ENCODE measurements at regions not wholly inside any gene's neighbourhood (a gene's known extent, or its start where the extent isn't known, plus 50 kb on each side); places are given as distances from the start of the nearest gene placed in this dataset.

- no peak overlapping the region for H4K91ac ChIP-seq (ENCODE audit: insufficient read length, low read depth, low read length)
- H2BK120ac ChIP-seq (ENCODE audit: low read depth, low read length, poor library complexity, severe bottlenecking) = no peak overlapping the region
- DNase-seq = no peak
- no peaks in the 10 kb centered on the region for H3K79me2 ChIP-seq (ENCODE audit: insufficient read depth, low read length)
- no peak for TF ChIP-seq CTCF (conservative IDR thresholded peaks at IDR 0.05)
- H2BK5ac ChIP-seq (ENCODE audit: insufficient read length, low read length) = no peak overlapping the region
- H3K18ac ChIP-seq (ENCODE audit: insufficient read length, low read depth, low read length) = no peak overlapping the region
- no peak overlapping the region for H3K14ac ChIP-seq (ENCODE audit: insufficient read depth, low read length)
- H3K23ac ChIP-seq (ENCODE audit: insufficient read length, low read depth, low read length) = no peak overlapping the region
- Mint-ChIP-seq H3K9me3 (no peaks in the 10 kb centered on the region; a peak in 1 of 5 replicates), H3K27ac (no peak overlapping the region), H3K36me3 (ENCODE audit: insufficient read depth in 1 of 3, low read depth in 3 of 3) (no peaks in the 10 kb centered on the region), H3K27me3 (ENCODE audit: low read depth) (no peaks in the 10 kb centered on the region), H3K4me1 (peaks cover 7% of the 10 kb centered on the region in 2 experiments), H3K4me3 (no peak overlapping the region)
- no peaks in the 10 kb centered on the region for H3K9me3 ChIP-seq (ENCODE audit: control insufficient read depth, low read depth, low read length)
- no peaks in the 10 kb centered on the region for H3K23me2 ChIP-seq (ENCODE audit: insufficient read length, low read depth, low read length, poor library complexity, severe bottlenecking)
- no peak overlapping the region for H3K4me2 ChIP-seq (ENCODE audit: insufficient read depth, insufficient read length, low read length)
- H2BK12ac ChIP-seq (ENCODE audit: insufficient read length, low read depth, low read length) = no peak overlapping the region
- no peak overlapping the region for H3K56ac ChIP-seq (ENCODE audit: insufficient read length, low read depth, low read length)
- H2BK20ac ChIP-seq (ENCODE audit: low read depth, low read length, poor library complexity, severe bottlenecking) = no peak overlapping the region
- no peak overlapping the region for H2BK15ac ChIP-seq (ENCODE audit: low read depth, low read length)
- H3K9ac ChIP-seq (ENCODE audit: extremely low read depth, insufficient read length, low read length) = no peak overlapping the region
- no peaks in the 10 kb centered on the region for H4K20me1 ChIP-seq (ENCODE audit: control insufficient read depth, insufficient read depth, insufficient read length)
- H3K27me3 ChIP-seq (ENCODE audit: insufficient read depth, low read length) = no peaks in the 10 kb centered on the region
- no peaks in the 10 kb centered on the region for H3K4me1 ChIP-seq (ENCODE audit: insufficient read depth, low read length)
- no peak overlapping the region for H4K8ac ChIP-seq (replicated peaks; ENCODE audit: insufficient read length, low read depth, low read length)
- H2AK5ac ChIP-seq (ENCODE audit: insufficient read length, low read length) = no peak overlapping the region
- no peak overlapping the region for H4K5ac ChIP-seq (ENCODE audit: insufficient read length, low read depth, low read length)
- H2AFZ ChIP-seq (ENCODE audit: low read length) = no peak overlapping the region
- H3K27ac ChIP-seq (ENCODE audit: insufficient read length, low read depth, low read length) = no peak overlapping the region
- no peaks in the 10 kb centered on the region for H3K79me1 ChIP-seq (ENCODE audit: insufficient read depth, low read depth, low read length, poor library complexity, severe bottlenecking)
- no peak overlapping the region for H3T11ph ChIP-seq (ENCODE audit: low read length)
- H3K4ac ChIP-seq (ENCODE audit: low read depth, low read length) = no peak overlapping the region
- WGBS (ENCODE audit: extremely low coverage, insufficient read length, low lambda C conversion rate) = no CpG with 5 or more reads among the region's 2 CpGs
These were observed 700.9 kb upstream of the SLC35B3 start for GRCh38 chr6:9136141-9136822.

Measured in H9 (cell line).